ENCODE measurements at regions not wholly inside any gene's neighbourhood (a gene's known extent, or its start where the extent isn't known, plus 50 kb on each side); places are given as distances from the start of the nearest gene placed in this dataset.

DNA sequence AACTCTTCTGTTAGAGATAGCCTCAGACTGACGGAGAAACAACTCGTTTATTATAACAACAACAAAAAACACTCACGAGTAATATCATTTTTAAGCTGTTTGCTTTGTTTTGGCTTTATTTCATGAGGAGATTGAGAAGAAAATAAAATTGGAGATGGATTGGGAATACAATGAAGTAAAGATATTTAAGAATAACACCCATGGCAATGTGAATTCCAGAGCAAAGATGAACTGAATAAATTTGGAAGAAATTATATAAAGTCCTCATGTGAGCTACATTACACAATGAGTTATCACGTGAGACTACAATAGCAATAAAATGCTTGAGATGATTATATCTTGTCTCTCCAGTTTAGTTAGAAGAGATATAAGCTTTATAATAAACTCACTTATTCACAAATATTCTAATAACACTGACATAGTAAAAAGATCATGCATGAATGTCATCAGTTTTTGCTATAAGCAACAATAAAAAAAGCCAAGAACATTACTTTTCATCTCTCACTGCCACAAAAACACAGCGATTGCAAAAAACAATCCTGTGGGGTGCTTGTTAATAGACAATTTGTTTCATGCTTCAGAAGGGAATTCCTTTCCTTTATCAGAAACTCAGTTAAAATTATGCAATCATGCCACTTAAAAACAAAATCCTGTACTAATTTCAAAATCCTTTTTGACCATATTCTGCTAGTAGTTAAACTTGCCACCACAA is 696.7 kb upstream of the MARCKS start:
- H2AFZ ChIP-seq (ENCODE audit: low read length) = no peak overlapping the region
- no peak overlapping the region for H3K4me2 ChIP-seq (ENCODE audit: low read length)
- TF ChIP-seq EZH2 (IDR thresholded peaks at IDR 0.05; ENCODE audit: borderline replicate concordance, low read length) = no peak
- TF ChIP-seq, protein P1, sequence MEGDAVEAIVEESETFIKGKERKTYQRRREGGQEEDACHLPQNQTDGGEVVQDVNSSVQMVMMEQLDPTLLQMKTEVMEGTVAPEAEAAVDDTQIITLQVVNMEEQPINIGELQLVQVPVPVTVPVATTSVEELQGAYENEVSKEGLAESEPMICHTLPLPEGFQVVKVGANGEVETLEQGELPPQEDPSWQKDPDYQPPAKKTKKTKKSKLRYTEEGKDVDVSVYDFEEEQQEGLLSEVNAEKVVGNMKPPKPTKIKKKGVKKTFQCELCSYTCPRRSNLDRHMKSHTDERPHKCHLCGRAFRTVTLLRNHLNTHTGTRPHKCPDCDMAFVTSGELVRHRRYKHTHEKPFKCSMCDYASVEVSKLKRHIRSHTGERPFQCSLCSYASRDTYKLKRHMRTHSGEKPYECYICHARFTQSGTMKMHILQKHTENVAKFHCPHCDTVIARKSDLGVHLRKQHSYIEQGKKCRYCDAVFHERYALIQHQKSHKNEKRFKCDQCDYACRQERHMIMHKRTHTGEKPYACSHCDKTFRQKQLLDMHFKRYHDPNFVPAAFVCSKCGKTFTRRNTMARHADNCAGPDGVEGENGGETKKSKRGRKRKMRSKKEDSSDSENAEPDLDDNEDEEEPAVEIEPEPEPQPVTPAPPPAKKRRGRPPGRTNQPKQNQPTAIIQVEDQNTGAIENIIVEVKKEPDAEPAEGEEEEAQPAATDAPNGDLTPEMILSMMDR (IDR thresholded peaks at IDR 0.05; ENCODE audit: low read length) = no peak
- H3K79me2 ChIP-seq (ENCODE audit: insufficient read depth, low read length) = no peaks in the 10 kb centered on the region
- no peak overlapping the region for H3K27ac ChIP-seq (ENCODE audit: low read depth, low read length, poor library complexity, severe bottlenecking)
- H3K9ac ChIP-seq (ENCODE audit: low read length) = no peak overlapping the region
- no peaks in the 10 kb centered on the region for H3K36me3 ChIP-seq (ENCODE audit: insufficient read depth, low read length)
- no peaks in the 10 kb centered on the region for H3F3A ChIP-seq (ENCODE audit: insufficient read depth, low read length)
- no peaks in the 10 kb centered on the region for H3K9me2 ChIP-seq (ENCODE audit: low read depth, low read length)
- no peaks in the 10 kb centered on the region for H3K27me3 ChIP-seq (ENCODE audit: insufficient read depth, low read length)
- no peak overlapping the region for H3K4me3 ChIP-seq (ENCODE audit: low read depth, low read length, poor library complexity, severe bottlenecking)
- H3K4me1 ChIP-seq (ENCODE audit: insufficient read depth, low read length, severe bottlenecking) = no peaks in the 10 kb centered on the region
- H3K9me3 ChIP-seq (ENCODE audit: low read length) = no peaks in the 10 kb centered on the region
- H4K20me1 ChIP-seq (ENCODE audit: insufficient read depth, low read length) = no peaks in the 10 kb centered on the region

DNA sequence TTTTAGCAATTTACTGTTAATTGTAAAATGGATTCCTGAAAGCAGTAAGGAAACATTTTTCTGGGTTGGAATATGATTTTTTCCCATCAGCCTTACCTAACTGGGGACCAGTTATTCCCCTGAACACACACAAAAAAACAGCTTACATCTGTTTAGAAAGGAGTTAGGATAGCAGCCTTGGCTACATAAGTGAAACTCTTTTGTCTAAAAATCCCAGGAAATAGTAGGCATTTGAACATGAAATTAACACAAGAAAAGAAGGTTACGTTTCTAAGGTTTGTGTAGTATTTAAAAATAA is 696.2 kb upstream of the MARCKS start:
- Histone ChIP-seq H3K36me3 (ENCODE audit: insufficient read depth, low read length) (no peaks in the 10 kb centered on the region), H3K4me2 (ENCODE audit: low read length) (no peak overlapping the region), H4K20me1 (ENCODE audit: insufficient read depth, low read length) (no peaks in the 10 kb centered on the region), H3K27me3 (ENCODE audit: insufficient read depth, low read length) (no peaks in the 10 kb centered on the region), H2AFZ (ENCODE audit: low read length) (no peak overlapping the region), H3F3A (ENCODE audit: insufficient read depth, low read length) (no peaks in the 10 kb centered on the region), H3K4me3 (ENCODE audit: low read depth, low read length, poor library complexity, severe bottlenecking) (no peak overlapping the region), H3K9ac (ENCODE audit: low read length) (no peak overlapping the region), H3K9me3 (ENCODE audit: low read length) (no peaks in the 10 kb centered on the region), H3K9me2 (ENCODE audit: low read depth, low read length) (no peaks in the 10 kb centered on the region), H3K4me1 (ENCODE audit: insufficient read depth, low read length, severe bottlenecking) (no peaks in the 10 kb centered on the region), H3K27ac (ENCODE audit: low read depth, low read length, poor library complexity, severe bottlenecking) (no peak overlapping the region), H3K79me2 (ENCODE audit: insufficient read depth, low read length) (no peaks in the 10 kb centered on the region)
- TF ChIP-seq EZH2 (IDR thresholded peaks at IDR 0.05; ENCODE audit: borderline replicate concordance, low read length) = no peak
- TF ChIP-seq, protein P1 (IDR thresholded peaks at IDR 0.05; ENCODE audit: low read length) = no peak

DNA sequence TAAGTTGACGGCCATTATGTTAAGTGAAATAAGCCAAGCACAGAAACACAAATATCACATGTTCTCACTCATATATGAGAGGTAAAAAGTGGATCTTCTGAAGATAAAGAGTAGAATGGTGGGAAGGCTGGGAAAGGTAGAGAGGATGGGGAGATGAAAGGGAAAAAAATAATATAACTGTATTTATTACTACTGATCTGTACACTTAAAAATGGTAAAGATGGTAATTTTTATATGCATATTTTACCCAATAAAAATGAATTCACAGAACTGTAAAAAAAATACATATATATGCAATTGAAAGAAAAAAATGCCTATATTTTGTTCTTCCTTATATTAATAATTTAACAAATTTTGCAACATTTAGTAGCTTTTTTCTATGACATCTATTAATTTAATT is 694.4 kb upstream of the MARCKS start:
- no peaks in the 10 kb centered on the region for H3K27me3 ChIP-seq (ENCODE audit: insufficient read depth, low read length)
- no peaks in the 10 kb centered on the region for H3F3A ChIP-seq (ENCODE audit: insufficient read depth, low read length)
- no peaks in the 10 kb centered on the region for H3K9me3 ChIP-seq (ENCODE audit: low read length)
- no peak overlapping the region for H3K27ac ChIP-seq (ENCODE audit: low read depth, low read length, poor library complexity, severe bottlenecking)
- H3K79me2 ChIP-seq (ENCODE audit: insufficient read depth, low read length) = no peaks in the 10 kb centered on the region
- no peaks in the 10 kb centered on the region for H3K9me2 ChIP-seq (ENCODE audit: low read depth, low read length)
- H2AFZ ChIP-seq (ENCODE audit: low read length) = no peak overlapping the region
- H3K4me2 ChIP-seq (ENCODE audit: low read length) = no peak overlapping the region
- H3K36me3 ChIP-seq (ENCODE audit: insufficient read depth, low read length) = no peaks in the 10 kb centered on the region
- H4K20me1 ChIP-seq (ENCODE audit: insufficient read depth, low read length) = no peaks in the 10 kb centered on the region
- H3K4me3 ChIP-seq (ENCODE audit: low read depth, low read length, poor library complexity, severe bottlenecking) = no peak overlapping the region
- no peak for TF ChIP-seq EZH2 (IDR thresholded peaks at IDR 0.05; ENCODE audit: borderline replicate concordance, low read length)
- TF ChIP-seq, protein P1 (IDR thresholded peaks at IDR 0.05; ENCODE audit: low read length) = no peak
- H3K9ac ChIP-seq (ENCODE audit: low read length) = no peak overlapping the region
- H3K4me1 ChIP-seq (ENCODE audit: insufficient read depth, low read length, severe bottlenecking) = no peaks in the 10 kb centered on the region
